Right kidney (tissue), 1 donor: ENCODE measurements at regions not wholly inside any gene's neighbourhood (a gene's known extent, or its start where the extent isn't known, plus 50 kb on each side); places are given as distances from the start of the nearest gene placed in this dataset.
"Not testable (repeated sequence)": the region's sequence is repeated elsewhere in the genome, so short reads cannot be mapped to it uniquely, and the experiment has no call there.

Source experiments
- DNase-seq: peaks from one replicate; pipeline ENCODE4 v3.0.0-alpha.2; 2016

- DNase-seq = no peak
Observed at GRCh38 chr1:82810601-82811000, 1009.9 kb downstream of the ADGRL2 start.

GRCh38 chr1:82807563-82807962 is 1006.8 kb downstream of the ADGRL2 start:
- no peak for DNase-seq

DNA sequence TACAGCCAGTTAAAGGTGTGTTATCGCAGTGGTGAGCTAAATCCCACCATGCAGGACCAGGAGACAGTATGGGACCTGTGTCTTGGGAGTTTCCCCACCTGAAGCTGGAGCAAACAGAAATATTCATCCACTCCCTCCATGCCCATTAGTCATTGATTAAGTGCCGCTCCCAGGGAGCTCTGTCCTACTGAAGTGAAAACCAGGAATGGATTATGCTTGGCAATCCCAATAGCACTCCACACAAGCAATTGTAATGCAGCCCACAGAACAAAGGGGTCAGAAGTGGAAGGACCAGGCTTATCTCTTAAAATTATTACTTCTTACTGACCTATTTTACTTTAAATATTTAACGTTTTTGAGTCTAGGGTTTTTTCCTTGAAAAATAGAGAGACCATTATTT is 1005.4 kb downstream of the ADGRL2 start:
- DNase-seq = no peak

- no peak for DNase-seq
Observed at GRCh38 chr1:82801176-82801575, 1000.4 kb downstream of the ADGRL2 start.

- no peak for DNase-seq
Observed at GRCh38 chr1:82800721-82801120, 1000.0 kb downstream of the ADGRL2 start.

DNA sequence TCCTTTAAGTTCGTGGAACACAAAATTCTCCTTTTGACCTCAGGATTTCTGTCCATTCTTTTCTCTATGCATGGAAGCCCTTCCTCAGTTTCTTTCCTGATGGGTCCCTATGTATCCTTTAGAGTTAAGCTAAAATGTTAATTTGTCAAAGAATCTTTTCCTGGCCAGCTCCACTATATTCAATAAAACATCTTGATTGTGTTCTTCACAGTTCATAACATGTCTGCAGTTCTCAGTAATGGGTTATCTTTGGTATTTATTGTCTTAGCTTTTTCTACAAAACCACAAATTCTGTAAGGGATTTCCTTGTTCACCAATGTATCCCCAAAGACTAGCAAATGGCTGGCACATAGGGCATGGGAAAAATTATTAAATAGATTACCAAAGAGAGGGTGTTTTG is 998.5 kb downstream of the ADGRL2 start:
- no peak for DNase-seq

DNA sequence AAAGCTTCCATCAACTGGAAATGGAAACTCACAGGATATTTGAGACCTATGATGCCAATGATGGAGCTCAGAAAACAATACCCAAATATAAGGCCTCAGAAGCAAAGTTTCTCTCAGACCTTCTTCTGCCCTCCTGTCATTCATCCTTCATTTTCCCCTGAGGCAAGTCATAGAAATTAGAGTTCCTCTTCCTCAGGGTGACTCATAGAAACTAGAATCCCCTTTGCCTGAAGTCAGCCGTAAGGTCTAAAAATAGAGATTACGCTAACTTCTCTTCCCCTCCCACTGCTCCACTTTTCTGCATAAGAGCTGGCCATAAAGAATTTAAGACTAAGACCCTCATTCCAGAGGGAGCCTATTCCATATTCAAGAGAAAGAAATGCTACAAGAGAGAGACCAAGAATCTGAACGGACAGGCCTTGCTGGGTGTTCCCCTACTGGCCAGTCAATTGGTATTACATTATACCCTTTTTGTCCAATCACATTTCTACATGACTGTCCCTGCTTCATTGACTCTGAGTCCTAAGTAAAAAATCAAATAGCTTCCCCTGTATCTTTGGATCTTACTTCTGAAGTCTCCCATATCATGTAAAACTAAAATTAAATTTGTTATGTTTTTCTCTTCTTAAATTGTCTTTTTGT is 994.9 kb downstream of the ADGRL2 start:
- DNase-seq = no peak

GRCh38 chr1:82792151-82792550 is 991.4 kb downstream of the ADGRL2 start:
- DNase-seq = no peak

DNA sequence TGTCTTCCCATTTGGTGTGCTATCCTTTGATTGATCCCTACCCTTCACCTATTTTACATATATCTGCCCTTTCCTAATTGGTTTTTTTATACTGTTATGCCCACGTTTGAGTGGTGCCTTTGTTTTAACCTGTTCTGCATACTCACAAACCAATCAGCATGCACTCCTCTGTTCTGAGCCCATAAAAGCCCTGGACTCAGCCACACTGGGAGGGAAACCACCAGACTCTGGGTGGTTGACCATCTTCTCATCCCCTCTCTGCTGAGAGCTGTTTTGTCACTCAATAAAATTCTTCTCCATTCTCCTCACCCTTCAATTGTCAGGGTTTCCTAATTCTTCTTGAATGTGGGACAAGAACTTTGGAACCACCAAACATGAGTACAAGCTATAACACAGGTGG is 989.8 kb downstream of the ADGRL2 start:
- no peak for DNase-seq

- DNase-seq = no peak
Observed at GRCh38 chr1:82788660-82789059, 987.9 kb downstream of the ADGRL2 start.

- no peak for DNase-seq
Observed at GRCh38 chr1:82788038-82788437, 987.3 kb downstream of the ADGRL2 start.

DNA sequence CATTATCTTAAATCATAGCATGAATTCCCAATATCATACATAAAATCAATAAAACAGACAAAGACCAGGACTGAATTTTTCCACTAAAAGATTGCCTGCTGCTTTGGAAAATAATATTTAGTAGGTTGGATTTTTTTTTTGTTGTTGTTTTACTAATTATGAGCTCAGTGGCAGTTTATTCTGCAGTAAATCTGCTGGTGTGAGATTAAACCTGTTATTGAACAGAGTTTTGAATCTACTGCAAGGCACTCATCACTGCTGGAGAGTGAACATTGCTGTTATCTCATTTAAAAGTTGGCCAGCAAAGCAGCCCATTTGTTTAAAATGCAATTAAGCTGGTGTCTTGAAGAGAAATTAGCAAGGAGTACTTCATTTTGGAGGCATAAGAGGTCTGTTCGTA is 986.1 kb downstream of the ADGRL2 start:
- DNase-seq = no peak

- DNase-seq = no peak
Observed at GRCh38 chr1:82785268-82785790, 984.6 kb downstream of the ADGRL2 start.

DNA sequence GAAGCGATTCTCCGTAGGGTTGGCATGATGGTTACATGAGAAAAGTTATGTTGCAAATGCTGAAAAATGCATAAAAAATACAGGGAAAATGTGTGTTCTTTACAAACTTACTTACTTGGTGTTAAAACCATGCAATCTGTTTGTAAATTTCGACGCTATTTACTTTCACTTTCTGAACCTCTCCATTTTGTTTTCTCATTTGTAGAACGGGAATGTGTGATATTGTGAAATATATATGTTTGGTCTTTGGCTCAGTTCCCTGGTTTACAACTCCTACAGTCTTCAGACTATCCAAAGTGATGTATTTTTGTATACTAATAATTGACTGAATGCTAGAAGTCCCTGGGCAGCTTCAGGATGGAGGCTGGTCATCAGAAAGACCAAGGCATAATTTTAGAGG is 982.3 kb downstream of the ADGRL2 start:
- DNase-seq = no peak

- DNase-seq = no peak
Observed at GRCh38 chr1:82782599-82782998, 981.9 kb downstream of the ADGRL2 start.

- DNase-seq = no peak
Observed at GRCh38 chr1:82778612-82779011, 977.9 kb downstream of the ADGRL2 start.

GRCh38 chr1:82777240-82777639 is 976.5 kb downstream of the ADGRL2 start:
- no peak for DNase-seq

GRCh38 chr1:82776730-82777129 is 976.0 kb downstream of the ADGRL2 start:
- DNase-seq = not testable (repeated sequence)

DNA sequence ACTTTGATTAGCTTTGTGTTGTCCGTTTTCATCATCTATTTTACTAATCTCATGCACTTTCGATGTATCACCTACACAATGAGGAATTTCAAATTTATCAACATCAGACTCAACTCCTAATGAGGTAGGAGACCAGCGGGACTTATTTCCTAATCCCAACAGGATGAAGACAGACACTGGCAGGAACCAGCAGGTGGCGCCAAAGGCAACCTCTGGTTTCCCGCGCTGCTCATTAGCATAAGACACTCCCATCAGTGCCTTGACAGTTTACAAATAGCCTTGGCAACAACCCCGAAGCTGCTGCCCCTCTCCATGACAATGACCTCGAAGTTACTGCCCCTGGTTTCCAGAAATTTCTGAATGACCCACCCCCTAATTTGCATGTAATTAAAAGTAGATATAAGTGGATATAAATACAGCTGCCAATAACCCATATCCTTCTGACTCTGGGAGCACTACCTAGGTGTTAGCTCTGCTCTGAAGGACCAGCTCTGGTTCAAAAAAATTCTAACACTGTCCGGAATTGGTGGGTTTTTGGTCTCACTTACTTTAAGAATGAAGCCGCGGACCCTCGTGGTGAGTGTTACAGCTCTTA is 974.8 kb downstream of the ADGRL2 start:
- DNase-seq = no peak

GRCh38 chr1:82762829-82763532 is 962.2 kb downstream of the ADGRL2 start:
- DNase-seq = no peak

GRCh38 chr1:82759035-82759434 is 958.3 kb downstream of the ADGRL2 start:
- no peak for DNase-seq

DNA sequence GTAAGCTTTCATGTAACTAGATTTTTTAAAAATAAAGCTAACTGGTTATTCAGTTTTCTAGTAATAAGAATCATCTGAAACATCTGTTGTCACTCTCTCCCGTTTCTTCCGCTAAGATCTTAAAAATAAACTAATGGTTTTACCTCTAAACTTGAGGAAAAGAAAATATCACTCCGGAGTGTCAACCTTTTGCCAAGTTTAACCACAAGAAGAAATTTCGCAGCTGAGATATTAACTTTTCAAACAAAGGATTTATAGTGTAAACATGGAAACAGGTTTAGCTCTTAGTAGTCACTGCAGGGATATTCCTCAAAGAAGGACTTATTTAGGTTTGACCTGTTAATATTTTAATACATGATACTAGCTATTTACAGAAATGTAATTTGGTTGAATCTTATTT is 954.9 kb downstream of the ADGRL2 start:
- DNase-seq = no peak

DNA sequence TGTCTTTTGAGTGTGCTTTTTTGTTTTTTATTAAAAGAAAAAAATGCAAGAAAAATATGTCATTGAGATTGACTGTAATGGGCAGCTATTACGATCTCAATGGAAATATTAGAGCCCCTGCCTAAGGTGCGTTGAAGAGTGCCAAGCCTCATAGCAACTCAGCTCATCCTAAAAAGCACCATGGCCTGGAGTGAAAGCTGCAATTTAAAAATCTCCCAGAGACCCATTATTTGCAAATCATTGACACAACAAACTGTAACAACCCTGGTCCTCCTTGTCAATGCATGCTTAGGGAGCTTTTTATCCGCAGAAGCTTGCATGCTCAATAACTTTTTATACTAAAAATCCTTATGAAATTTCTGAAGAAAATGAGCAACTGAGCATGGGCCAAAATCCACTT is 954.5 kb downstream of the ADGRL2 start:
- DNase-seq = no peak

GRCh38 chr1:82752046-82752445 is 951.3 kb downstream of the ADGRL2 start:
- no peak for DNase-seq
